H1 (cell line): ENCODE measurements at regions not wholly inside any gene's neighbourhood (a gene's known extent, or its start where the extent isn't known, plus 50 kb on each side); places are given as distances from the start of the nearest gene placed in this dataset.

Experiments
- CTCF ChIA-PET: fragments of 300-600 bp; sonication (Branson Sonifier 250); formaldehyde crosslinking; loops from one replicate; lab custom pipeline; 2021; ENCODE audit not compliant: partially characterized antibody; lab: Charles Lee
- POLR2A ChIA-PET: fragments of 300-600 bp; sonication (Branson Sonifier 250); formaldehyde crosslinking; loops from one replicate; lab custom pipeline; 2021; ENCODE audit warnings: inconsistent platforms; ENCODE audit not compliant: partially characterized antibody; lab: Charles Lee
- DNase-seq, 2 experiments: peaks; one replicate each; pipeline versions ENCODE4 v3.0.0 to v3.0.0-alpha.2; 2010 to 2022; ENCODE audit warnings: low spot score in 2 of 2, low read depth in 1 of 2, mixed read lengths in 1 of 2
- FAIRE-seq: peaks from 2 replicates; lab custom pipeline; 2011; peaks lifted over from hg19 to GRCh38; lab: Jason Lieb, UNC
- H2AFZ ChIP-seq: 2 replicates; pipeline ENCODE4 v1.8.1; 2012; ENCODE audit warnings: low read length, inconsistent platforms
- H2AK5ac ChIP-seq: 2 replicates; pipeline ENCODE4 v1.6.1; 2013; ENCODE audit warnings: low read depth, low read length
- H2BK120ac ChIP-seq: replicated peaks from 2 replicates; pipeline ENCODE3; 2013; ENCODE audit warnings: low read depth, low read length, inconsistent platforms
- H2BK12ac ChIP-seq: 2 replicates; pipeline ENCODE4 v1.6.1; 2013; ENCODE audit warnings: low read depth, low read length
- H2BK15ac ChIP-seq: 2 replicates; pipeline ENCODE4 v1.6.1; 2013; ENCODE audit warnings: low read length
- H2BK20ac ChIP-seq: 2 replicates; pipeline ENCODE4 v1.6.1; 2013; ENCODE audit warnings: low read length
- H2BK5ac ChIP-seq: 2 replicates; pipeline ENCODE4 v1.6.1; 2013; ENCODE audit warnings: low read depth, low read length
- H3K14ac ChIP-seq: 2 replicates; pipeline ENCODE4 v1.6.1; 2013; ENCODE audit warnings: inconsistent platforms; ENCODE audit not compliant: insufficient read length
- H3K18ac ChIP-seq: 2 replicates; pipeline ENCODE4 v1.6.1; 2013; ENCODE audit warnings: low read length; ENCODE audit errors: extremely low read depth
- H3K23ac ChIP-seq: 2 replicates; pipeline ENCODE4 v1.6.1; 2013; ENCODE audit warnings: inconsistent platforms; ENCODE audit not compliant: insufficient read length
- H3K23me2 ChIP-seq: 2 replicates; pipeline ENCODE4 v1.6.1; 2013; ENCODE audit warnings: low read depth, low read length
- H3K27ac ChIP-seq: 2 replicates; pipeline ENCODE4 v1.6.1; 2011; ENCODE audit warnings: low read depth, low read length, inconsistent platforms
- H3K27me3 ChIP-seq, 4 experiments: replicated peaks in 1 of 4; 1 replicate in 1 of 4; 2 replicates in 3 of 4; pipeline versions ENCODE4 v1.6.1 to v1.8.1; 2011 to 2013; ENCODE audit warnings: low read length in 3 of 4, mild to moderate bottlenecking in 3 of 4, inconsistent platforms in 2 of 4, mixed read lengths in 2 of 4, moderate library complexity in 1 of 4; ENCODE audit not compliant: control insufficient read depth in 3 of 4, insufficient read depth in 3 of 4; ENCODE audit errors: extremely low read depth in 1 of 4
- H3K36me3 ChIP-seq, 4 experiments: 2 replicates each; pipeline versions ENCODE4 v1.6.1 to v1.8.1; 2011 to 2013; ENCODE audit warnings: mild to moderate bottlenecking in 4 of 4, low read length in 3 of 4, moderate library complexity in 2 of 4, control low read depth in 1 of 4, inconsistent platforms in 1 of 4; ENCODE audit not compliant: insufficient read depth in 4 of 4, control insufficient read depth in 2 of 4
- H3K4ac ChIP-seq: replicated peaks from 2 replicates; pipeline ENCODE3; 2013; ENCODE audit warnings: low read length, low read depth, mixed read lengths, inconsistent platforms; ENCODE audit not compliant: insufficient read length
- H3K4me1 ChIP-seq, 4 experiments: replicated peaks in 1 of 4; 1 replicate in 1 of 4; 2 replicates in 3 of 4; pipeline versions ENCODE4 v1.6.1 to v1.8.1; 2011 to 2013; ENCODE audit warnings: low read length in 3 of 4, inconsistent platforms in 2 of 4, mixed read lengths in 1 of 4; ENCODE audit not compliant: insufficient read depth in 4 of 4, control insufficient read depth in 3 of 4
- H3K4me2 ChIP-seq, 2 experiments: 2 replicates each; pipeline versions ENCODE4 v1.6.1 to v1.8.1; 2011 to 2013; ENCODE audit warnings: low read depth in 2 of 2, low read length in 2 of 2, control low read depth in 1 of 2, inconsistent platforms in 1 of 2, mild to moderate bottlenecking in 1 of 2; ENCODE audit not compliant: insufficient read depth in 1 of 2
- H3K4me3 ChIP-seq, 4 experiments: fragments of 200-600, 300-600 bp in 1 of 4; sonication (generic), shearing (Covaris generic), sonication (Bioruptor Twin) in 1 of 4; 2 replicates each; pipeline versions ENCODE4 v1.5.1 to v1.8.1; 2011 to 2016; ENCODE audit warnings: low read length in 4 of 4, low read depth in 3 of 4, control low read depth in 2 of 4, inconsistent platforms in 2 of 4, mild to moderate bottlenecking in 2 of 4, mixed read lengths in 1 of 4, moderate library complexity in 1 of 4; ENCODE audit not compliant: insufficient read depth in 2 of 4; ENCODE audit errors: extremely low read depth in 1 of 4
- H3K56ac ChIP-seq: replicated peaks from 2 replicates; pipeline ENCODE3; 2013; ENCODE audit warnings: low read depth, mild to moderate bottlenecking, mixed read lengths, low read length, inconsistent platforms; ENCODE audit not compliant: insufficient read length
- H3K79me1 ChIP-seq: 2 replicates; pipeline ENCODE4 v1.6.1; 2013; ENCODE audit warnings: low read depth, low read length, control low read depth
- H3K79me2 ChIP-seq, 2 experiments: 2 replicates each; pipeline versions ENCODE4 v1.6.1 to v1.8.1; 2012 to 2013; ENCODE audit warnings: low read length in 2 of 2, mild to moderate bottlenecking in 2 of 2, inconsistent platforms in 1 of 2; ENCODE audit not compliant: insufficient read depth in 2 of 2, control insufficient read depth in 1 of 2
- H3K9ac ChIP-seq, 4 experiments: replicated peaks in 1 of 4; 1 replicate in 1 of 4; 2 replicates in 3 of 4; pipeline versions ENCODE4 v1.6.1 to v1.8.1; 2011 to 2013; ENCODE audit warnings: low read depth in 3 of 4, low read length in 3 of 4, control low read depth in 2 of 4, mild to moderate bottlenecking in 2 of 4, moderate library complexity in 2 of 4, inconsistent platforms in 1 of 4; ENCODE audit errors: extremely low read depth in 1 of 4
- H3K9me3 ChIP-seq, 2 experiments: 2 replicates each; pipeline versions ENCODE4 v1.6.1 to v1.8.1; 2012 to 2013; ENCODE audit warnings: mild to moderate bottlenecking in 2 of 2, moderate library complexity in 2 of 2, control low read depth in 1 of 2, inconsistent platforms in 1 of 2, low read depth in 1 of 2, low read length in 1 of 2, mixed read lengths in 1 of 2; ENCODE audit not compliant: insufficient read depth in 2 of 2
- H4K20me1 ChIP-seq, 2 experiments: replicated peaks in 1 of 2; 2 replicates each; pipeline versions ENCODE3 to v1.8.1; 2011 to 2013; ENCODE audit warnings: inconsistent platforms in 2 of 2, low read length in 2 of 2, mild to moderate bottlenecking in 1 of 2; ENCODE audit not compliant: insufficient read depth in 2 of 2, control insufficient read depth in 1 of 2
- H4K5ac ChIP-seq: 2 replicates; pipeline ENCODE4 v1.6.1; 2013; ENCODE audit warnings: low read length, low read depth, mixed read lengths, inconsistent platforms; ENCODE audit not compliant: insufficient read length
- H4K8ac ChIP-seq: 2 replicates; pipeline ENCODE4 v1.8.0; 2013; ENCODE audit warnings: mild to moderate bottlenecking, moderate library complexity, low read length, inconsistent platforms; ENCODE audit not compliant: insufficient read depth; ENCODE audit errors: extremely low read depth
- H4K91ac ChIP-seq: replicated peaks from 2 replicates; pipeline ENCODE3; 2013; ENCODE audit warnings: low read length, mixed read lengths, inconsistent platforms; ENCODE audit not compliant: insufficient read length
- ATF2 ChIP-seq: IDR thresholded peaks from 2 replicates; pipeline ENCODE4 v1.6.1; 2012; ENCODE audit warnings: low read length, inconsistent platforms
- ATF3 ChIP-seq: IDR thresholded peaks from 2 replicates; pipeline ENCODE4 v1.6.1; 2011; ENCODE audit warnings: low read depth, mild to moderate bottlenecking, low read length; ENCODE audit not compliant: insufficient read depth
- BCL11A ChIP-seq, 2 experiments: IDR thresholded peaks; one replicate each; pipeline ENCODE4 v1.6.1; 2011; ENCODE audit warnings: low read depth in 2 of 2, low read length in 2 of 2, mild to moderate bottlenecking in 2 of 2
- CBX5 ChIP-seq: fragments of 300-800, 300-1000 bp; sonication (generic); IDR thresholded peaks from 2 replicates; pipeline ENCODE4 v1.7.1; 2016; ENCODE audit warnings: antibody characterized with exemption, low read length, low read depth
- CTCF ChIP-seq, 3 experiments: IDR thresholded peaks; 1 replicate in 2 of 3; 2 replicates in 1 of 3; pipeline versions ENCODE4 v1.5.1 to v1.6.1; 2011; ENCODE audit warnings: low read length in 3 of 3, mild to moderate bottlenecking in 3 of 3, inconsistent platforms in 2 of 3, low read depth in 1 of 3, moderate library complexity in 1 of 3; ENCODE audit not compliant: insufficient read depth in 1 of 3; ENCODE audit errors: control extremely low read depth in 1 of 3
- FOSL1 ChIP-seq: IDR thresholded peaks from 2 replicates; pipeline ENCODE4 v1.6.1; 2011; ENCODE audit warnings: mild to moderate bottlenecking, low read depth, low read length, moderate library complexity; ENCODE audit not compliant: insufficient read depth
- NANOG ChIP-seq: IDR thresholded peaks from 2 replicates; pipeline ENCODE4 v1.6.1; 2011; ENCODE audit warnings: low read length, low read depth, mild to moderate bottlenecking, inconsistent platforms; ENCODE audit not compliant: insufficient read depth, poor library complexity, severe bottlenecking
- SP4 ChIP-seq: IDR thresholded peaks from 2 replicates; pipeline ENCODE4 v1.6.1; 2012; ENCODE audit warnings: low read length, inconsistent platforms
- TEAD4 ChIP-seq: IDR thresholded peaks from 2 replicates; pipeline ENCODE4 v1.6.1; 2012; ENCODE audit warnings: low read depth, low read length, inconsistent platforms, mixed read lengths
- WGBS, 2 experiments: shearing (Covaris generic) in 1 of 2; methylation state at CpG; one replicate each; pipeline versions ENCODE4 v1.1.6 to v1.1.7; 2013 to 2015; ENCODE audit warnings: low lambda C conversion rate in 2 of 2, mixed read lengths in 2 of 2, inconsistent platforms in 1 of 2, low coverage in 1 of 2, missing lambda C conversion rate in 1 of 2; ENCODE audit not compliant: insufficient replicate concordance in 2 of 2, insufficient coverage in 1 of 2, insufficient read length in 1 of 2; ENCODE audit errors: extremely low coverage in 1 of 2, missing lambda C conversion rate in 1 of 2; 5-methylcytosine and 5-hydroxymethylcytosine counted together

- H2BK20ac ChIP-seq = no peak overlapping the region
- H2BK12ac ChIP-seq = no peak overlapping the region
- no peak for FAIRE-seq
- no peak for TF ChIP-seq SP4
- TF ChIP-seq CTCF (IDR thresholded peaks at IDR 0.05; ENCODE audit: control extremely low read depth in 1 of 3, insufficient read depth in 1 of 3, low read depth in 1 of 3, low read length in 3 of 3) = no peak
- no peak for TF ChIP-seq ATF3
- TF ChIP-seq NANOG = no peak
- no peak for TF ChIP-seq CBX5
- no peak for TF ChIP-seq ATF2
- no peak for TF ChIP-seq FOSL1
- no peak for TF ChIP-seq BCL11A (IDR thresholded peaks at IDR 0.05; ENCODE audit: low read depth in 2 of 2, low read length in 2 of 2)
- TF ChIP-seq TEAD4 = no peak
Observed at GRCh38 chr1:69081668-69082067, 486.1 kb upstream of the LRRC7 start.

More at GRCh38 chr1:69081668-69082067, 486.1 kb upstream of the LRRC7 start:
- Histone ChIP-seq H3K27me3 (no peaks in the 10 kb centered on the region; a peak in 1 of 7 replicates), H3K79me1 (no peaks in the 10 kb centered on the region), H3K27ac (no peak overlapping the region), H3K79me2 (no peaks in the 10 kb centered on the region), H3K23ac (no peak overlapping the region), H2BK5ac (no peak overlapping the region), H2BK15ac (no peak overlapping the region), H4K91ac (no peak overlapping the region), H3K4me3 (no peak overlapping the region), H3K36me3 (no peaks in the 10 kb centered on the region), H3K18ac (no peak overlapping the region), H3K9ac (no peak overlapping the region), H3K23me2 (no peaks in the 10 kb centered on the region), H4K20me1 (no peaks in the 10 kb centered on the region), H3K56ac (no peak overlapping the region), H2BK120ac (no peak overlapping the region), H3K4me2 (no peak overlapping the region), H3K4me1 (peaks cover 0 to 18% (median 5%) of the 10 kb centered on the region in 4 experiments; a peak in 2 of 7 replicates), H4K5ac (no peak overlapping the region), H2AFZ (no peak overlapping the region), H4K8ac (no peak overlapping the region), H3K14ac (no peak overlapping the region), H3K9me3 (no peaks in the 10 kb centered on the region), H3K4ac (no peak overlapping the region), H2AK5ac (no peak overlapping the region)
- CTCF ChIA-PET = interaction anchor here (0.6 kb wide), 1 partner anchor 25 kb away, joined by 3 read pairs; no protein-coding TSS in a partner anchor
- no peak for DNase-seq
- POLR2A ChIA-PET = no interaction called here
- WGBS, 2 experiments = 90% methylated on average over 3 of the region's 3 CpGs; no CpG with 5 or more reads in 1 of the 2 experiments
